Panc1 (cell line): ENCODE measurements at regions not wholly inside any gene's neighbourhood (a gene's known extent, or its start where the extent isn't known, plus 50 kb on each side); places are given as distances from the start of the nearest gene placed in this dataset.

Experiments used
- ATAC-seq: fragments of 200-7000 bp; cut with Tn5 transposase; 2 replicates; pipeline ENCODE4 v1.9.1; 2020; ENCODE audit warnings: mild to moderate bottlenecking, moderate library complexity
- BruUV-seq: library from RNA; stranded (reverse); fragments of 400-500 nt; replicated peaks from 2 replicates; lab custom pipeline; 2021; lab: Mats Ljungman, UMichigan
- CTCF ChIA-PET: fragments of 300-600 bp; sonication (Branson Sonifier 250); formaldehyde crosslinking; loops from one replicate; lab custom pipeline; 2022; ENCODE audit warnings: antibody characterized with exemption; lab: Charles Lee
- POLR2A ChIA-PET: fragments of 300-600 bp; sonication (Branson Sonifier 250); formaldehyde crosslinking; loops from one replicate; lab custom pipeline; 2022; ENCODE audit warnings: antibody characterized with exemption; lab: Charles Lee
- DNase-seq: peaks from one replicate; pipeline ENCODE4 v3.0.0-alpha.2; 2010; ENCODE audit warnings: low read depth, low spot score
- H3K27ac ChIP-seq: 2 replicates; pipeline ENCODE4 v1.5.1; 2011; ENCODE audit warnings: mild to moderate bottlenecking, low read length, inconsistent platforms
- H3K27me3 ChIP-seq: fragments of 200-500 bp; sonication (Bioruptor generic); 2 replicates; pipeline ENCODE4 v1.6.0; 2014; ENCODE audit warnings: low read length, inconsistent platforms; ENCODE audit not compliant: control insufficient read depth, insufficient read depth
- H3K36me3 ChIP-seq: fragments of 200-500 bp; sonication (Bioruptor generic); 2 replicates; pipeline ENCODE4 v1.5.1; 2014; ENCODE audit warnings: inconsistent platforms, mild to moderate bottlenecking, low read length, moderate library complexity; ENCODE audit not compliant: control insufficient read depth, insufficient read depth
- H3K4me1 ChIP-seq: 2 replicates; pipeline ENCODE4 v1.5.1; 2011; ENCODE audit warnings: inconsistent platforms, mild to moderate bottlenecking, low read length, moderate library complexity; ENCODE audit not compliant: control insufficient read depth, insufficient read depth
- H3K4me3 ChIP-seq, 2 experiments: 2 replicates each; pipeline ENCODE4 v1.5.1; 2011 to 2012; ENCODE audit warnings: low read depth in 2 of 2, low read length in 2 of 2, mild to moderate bottlenecking in 2 of 2, inconsistent platforms in 1 of 2, moderate library complexity in 1 of 2
- H3K9me3 ChIP-seq: fragments of 200-500 bp; sonication (Bioruptor generic); 2 replicates; pipeline ENCODE4 v1.5.1; 2014; ENCODE audit warnings: low read depth, mild to moderate bottlenecking, inconsistent platforms, low read length, moderate library complexity; ENCODE audit not compliant: control insufficient read depth, insufficient read depth
- CTCF ChIP-seq: fragments of 450-650 bp; IDR thresholded peaks from 2 replicates; pipeline ENCODE4 v1.5.1; 2017; ENCODE audit warnings: mild to moderate bottlenecking
- POLR2AphosphoS5 ChIP-seq: IDR thresholded peaks from 2 replicates; pipeline ENCODE4 v1.6.1; 2012; ENCODE audit warnings: mild to moderate bottlenecking, low read depth, low read length, moderate library complexity
- SIN3A ChIP-seq: IDR thresholded peaks from 2 replicates; pipeline ENCODE4 v1.6.1; 2012; ENCODE audit warnings: low read depth, mild to moderate bottlenecking, low read length, moderate library complexity, borderline replicate concordance; ENCODE audit not compliant: insufficient read depth
- TCF7L2 ChIP-seq: IDR thresholded peaks from 2 replicates; pipeline ENCODE4 v1.6.1; 2011; ENCODE audit warnings: mild to moderate bottlenecking, low read depth, low read length, inconsistent platforms
- in situ Hi-C: cut with HindIII; loops from 2 replicates; pipeline ENCODE4 v1.10.0; 2016; ENCODE audit warnings: low sequenced_read_pairs, low pct_unique_long_range_greater_than_20kb
- intact Hi-C: fragments of 100-400 bp; cut with micrococcal nuclease; formaldehyde crosslinking; loops from one replicate; pipeline ENCODE4 v1.10.0; 2022; ENCODE audit not compliant: unreplicated experiment
- TF ChIP-seq, protein P1 (sequence below), 2 experiments: IDR thresholded peaks; 2 replicates each; pipeline ENCODE4 v1.6.1; 2011 to 2012; ENCODE audit warnings: low read depth in 2 of 2, control low read depth in 1 of 2, low read length in 1 of 2, mild to moderate bottlenecking in 1 of 2, moderate library complexity in 1 of 2; ENCODE audit not compliant: insufficient read depth in 1 of 2

DNA sequence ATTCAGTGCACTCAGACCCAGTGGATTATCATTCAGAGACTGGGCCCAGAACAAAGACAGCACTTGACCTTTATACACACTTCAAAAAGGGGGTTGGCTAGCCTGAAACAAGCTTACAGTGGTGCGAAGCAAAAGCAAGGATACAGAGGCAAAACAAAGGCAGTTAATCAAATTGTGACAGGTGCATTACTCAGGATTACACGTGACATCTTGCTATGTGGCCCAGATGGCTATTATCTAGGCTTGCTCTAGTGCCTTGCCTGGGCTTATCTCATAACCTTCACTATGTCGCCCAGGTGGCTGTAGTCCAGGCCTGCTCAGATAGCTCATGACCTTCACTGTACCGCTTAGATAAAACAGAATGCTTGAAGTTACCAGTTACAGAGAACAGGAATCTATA lies 1092.1 kb upstream of the PRKX start:
- Histone ChIP-seq H3K4me3 (no peak overlapping the region), H3K27me3 (no peaks in the 10 kb centered on the region), H3K36me3 (no peaks in the 10 kb centered on the region), H3K4me1 (no peaks in the 10 kb centered on the region), H3K27ac (no peak overlapping the region), H3K9me3 (no peaks in the 10 kb centered on the region)
- ChIA-PET POLR2A (no interaction called here), CTCF (no interaction called here)
- DNase-seq (no peak), ATAC-seq (no peak)
- intact Hi-C loops, result no loop called here
- no TSS peak for BruUV-seq
- in situ Hi-C loops, result no loop called here
- TF ChIP-seq TCF7L2, result no peak
- TF ChIP-seq, protein P1, sequence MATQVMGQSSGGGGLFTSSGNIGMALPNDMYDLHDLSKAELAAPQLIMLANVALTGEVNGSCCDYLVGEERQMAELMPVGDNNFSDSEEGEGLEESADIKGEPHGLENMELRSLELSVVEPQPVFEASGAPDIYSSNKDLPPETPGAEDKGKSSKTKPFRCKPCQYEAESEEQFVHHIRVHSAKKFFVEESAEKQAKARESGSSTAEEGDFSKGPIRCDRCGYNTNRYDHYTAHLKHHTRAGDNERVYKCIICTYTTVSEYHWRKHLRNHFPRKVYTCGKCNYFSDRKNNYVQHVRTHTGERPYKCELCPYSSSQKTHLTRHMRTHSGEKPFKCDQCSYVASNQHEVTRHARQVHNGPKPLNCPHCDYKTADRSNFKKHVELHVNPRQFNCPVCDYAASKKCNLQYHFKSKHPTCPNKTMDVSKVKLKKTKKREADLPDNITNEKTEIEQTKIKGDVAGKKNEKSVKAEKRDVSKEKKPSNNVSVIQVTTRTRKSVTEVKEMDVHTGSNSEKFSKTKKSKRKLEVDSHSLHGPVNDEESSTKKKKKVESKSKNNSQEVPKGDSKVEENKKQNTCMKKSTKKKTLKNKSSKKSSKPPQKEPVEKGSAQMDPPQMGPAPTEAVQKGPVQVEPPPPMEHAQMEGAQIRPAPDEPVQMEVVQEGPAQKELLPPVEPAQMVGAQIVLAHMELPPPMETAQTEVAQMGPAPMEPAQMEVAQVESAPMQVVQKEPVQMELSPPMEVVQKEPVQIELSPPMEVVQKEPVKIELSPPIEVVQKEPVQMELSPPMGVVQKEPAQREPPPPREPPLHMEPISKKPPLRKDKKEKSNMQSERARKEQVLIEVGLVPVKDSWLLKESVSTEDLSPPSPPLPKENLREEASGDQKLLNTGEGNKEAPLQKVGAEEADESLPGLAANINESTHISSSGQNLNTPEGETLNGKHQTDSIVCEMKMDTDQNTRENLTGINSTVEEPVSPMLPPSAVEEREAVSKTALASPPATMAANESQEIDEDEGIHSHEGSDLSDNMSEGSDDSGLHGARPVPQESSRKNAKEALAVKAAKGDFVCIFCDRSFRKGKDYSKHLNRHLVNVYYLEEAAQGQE (IDR thresholded peaks at IDR 0.05; ENCODE audit: insufficient read depth in 1 of 2, low read depth in 2 of 2, low read length in 1 of 2), result no peak
- TF ChIP-seq SIN3A, result no peak
- no peak for TF ChIP-seq CTCF
- TF ChIP-seq POLR2AphosphoS5, result no peak

- intact Hi-C loops (no loop called here), in situ Hi-C loops (no loop called here)
- Histone ChIP-seq H3K27ac (no peak overlapping the region), H3K9me3 (no peaks in the 10 kb centered on the region), H3K4me3 (no peak overlapping the region), H3K4me1 (no peaks in the 10 kb centered on the region), H3K27me3 (no peaks in the 10 kb centered on the region), H3K36me3 (no peaks in the 10 kb centered on the region)
- ATAC-seq, result no peak
- BruUV-seq, result no TSS peak
- ChIA-PET POLR2A (no interaction called here), CTCF (no interaction called here)
- DNase-seq, result no peak
- TF ChIP-seq, protein P1 (IDR thresholded peaks at IDR 0.05; ENCODE audit: insufficient read depth in 1 of 2, low read depth in 2 of 2, low read length in 1 of 2), result no peak
- TF ChIP-seq CTCF (no peak), TCF7L2 (no peak), POLR2AphosphoS5 (no peak), SIN3A (no peak)
These were observed 1087.3 kb upstream of the PRKX start for GRCh38 chrX:4800756-4801155.
